B cell (primary cell): ENCODE measurements at regions not wholly inside any gene's neighbourhood (a gene's known extent, or its start where the extent isn't known, plus 50 kb on each side); places are given as distances from the start of the nearest gene placed in this dataset.

Source experiments
- ATAC-seq: fragments of 200-7000 bp; cut with Tn5 transposase; one replicate; pipeline ENCODE4 v1.10.0; 2021; ENCODE audit warnings: low read depth, mild to moderate bottlenecking, moderate number of reproducible peaks, moderate library complexity
- CTCF ChIA-PET: fragments of 350-600 bp; sonication (Branson Sonifier 250); formaldehyde crosslinking; loops from one replicate; lab custom pipeline; 2021; ENCODE audit warnings: antibody characterized with exemption, inconsistent platforms; lab: Charles Lee
- POLR2A ChIA-PET: fragments of 350-600 bp; sonication (Branson Sonifier 250); formaldehyde crosslinking; loops from one replicate; lab custom pipeline; 2021; ENCODE audit warnings: antibody characterized with exemption; lab: Charles Lee
- DNase-seq: peaks from one replicate; pipeline ENCODE4 v3.0.0; 2013
- H2AFZ ChIP-seq: 2 replicates; pipeline ENCODE4 v1.6.1; 2012; ENCODE audit warnings: mild to moderate bottlenecking, low read depth, low read length; ENCODE audit not compliant: insufficient read depth, poor library complexity, severe bottlenecking
- H3K27ac ChIP-seq, 2 donors: 1 replicate in 1 of 2; 2 replicates in 1 of 2; pipeline ENCODE4 v1.5.1; 2012 to 2013; ENCODE audit warnings: low read length in 2 of 2, mild to moderate bottlenecking in 2 of 2, moderate library complexity in 1 of 2
- H3K27me3 ChIP-seq, 4 experiments: fragments of 200-600 bp in 1 of 4; sonication (generic) in 1 of 4; replicated peaks in 1 of 4; 1 replicate in 2 of 4; 2 replicates in 2 of 4; pipeline versions ENCODE4 v1.6.1 to v1.7.0; 2013 to 2016; ENCODE audit warnings: low read length in 3 of 4, mild to moderate bottlenecking in 2 of 4, mixed read lengths in 1 of 4, moderate library complexity in 1 of 4; ENCODE audit not compliant: insufficient read depth in 4 of 4, control insufficient read depth in 3 of 4; ENCODE audit errors: control extremely low read depth in 1 of 4
- H3K36me3 ChIP-seq, 2 experiments: replicated peaks in 1 of 2; 1 replicate in 1 of 2; 2 replicates in 1 of 2; pipeline versions ENCODE4 v1.6.1 to v1.7.1; 2013; ENCODE audit warnings: low read length in 1 of 2; ENCODE audit not compliant: insufficient read depth in 2 of 2, control insufficient read depth in 1 of 2; ENCODE audit errors: control extremely low read depth in 1 of 2, extremely low read depth in 1 of 2
- H3K4me1 ChIP-seq, 2 donors: fragments of 200-600 bp in 1 of 2; sonication (generic) in 1 of 2; 1 replicate in 1 of 2; 2 replicates in 1 of 2; pipeline versions ENCODE4 v1.5.1 to v1.6.1; 2013 to 2017; ENCODE audit warnings: low read length in 2 of 2; ENCODE audit not compliant: control insufficient read depth in 2 of 2, insufficient read depth in 2 of 2
- H3K4me2 ChIP-seq: replicated peaks from 2 replicates; pipeline ENCODE3; 2012; ENCODE audit warnings: mild to moderate bottlenecking, low read depth, low read length; ENCODE audit not compliant: poor library complexity, severe bottlenecking
- H3K4me3 ChIP-seq, 5 experiments: fragments of 200-600 bp in 1 of 5; sonication (generic) in 1 of 5; 1 replicate in 3 of 5; 2 replicates in 2 of 5; pipeline versions ENCODE4 v1.5.1 to v1.7.0; 2011 to 2016; ENCODE audit warnings: low read length in 4 of 5, mild to moderate bottlenecking in 4 of 5, low read depth in 2 of 5, control low read depth in 1 of 5, moderate library complexity in 1 of 5; ENCODE audit not compliant: insufficient read depth in 1 of 5; ENCODE audit errors: control extremely low read depth in 1 of 5, extremely low read depth in 1 of 5
- H3K79me2 ChIP-seq: fragments of 200-600 bp; sonication (generic); one replicate; pipeline ENCODE4 v1.6.0; 2016; ENCODE audit warnings: low read length; ENCODE audit not compliant: control insufficient read depth, insufficient read depth
- H3K9ac ChIP-seq: fragments of 200-600 bp; sonication (generic); 2 replicates; pipeline ENCODE4 v1.6.1; 2017; ENCODE audit warnings: mild to moderate bottlenecking, low read length, moderate library complexity
- H3K9me3 ChIP-seq, 3 donors: one replicate each; pipeline versions ENCODE4 v1.6.1 to v1.7.1; 2013; ENCODE audit warnings: low read length in 2 of 3; ENCODE audit not compliant: control insufficient read depth in 2 of 3, insufficient read depth in 1 of 3; ENCODE audit errors: control extremely low read depth in 1 of 3
- H4K20me1 ChIP-seq: 2 replicates; pipeline ENCODE4 v1.6.0; 2012; ENCODE audit warnings: mild to moderate bottlenecking, low read length; ENCODE audit not compliant: insufficient read depth, control insufficient read depth, poor library complexity, severe bottlenecking
- H3K27ac Mint-ChIP-seq: one replicate; pipeline ENCODE4 v1.8.0; 2021; ENCODE audit warnings: mixed read lengths
- H3K27me3 Mint-ChIP-seq: one replicate; pipeline ENCODE4 v1.8.0; 2021; ENCODE audit warnings: mixed read lengths
- H3K4me1 Mint-ChIP-seq: one replicate; pipeline ENCODE4 v1.8.0; 2021; ENCODE audit warnings: mixed read lengths
- H3K4me3 Mint-ChIP-seq: one replicate; pipeline ENCODE4 v1.8.0; 2021; ENCODE audit warnings: mixed read lengths
- H3K9me3 Mint-ChIP-seq: one replicate; pipeline ENCODE4 v1.8.0; 2022; ENCODE audit warnings: mixed read lengths; ENCODE audit not compliant: insufficient read depth
- EZH2 ChIP-seq: IDR thresholded peaks from 2 replicates; pipeline ENCODE4 v1.6.1; 2012; ENCODE audit warnings: borderline replicate concordance, low read depth, mild to moderate bottlenecking, moderate library complexity, low read length; ENCODE audit not compliant: insufficient read depth, poor library complexity, severe bottlenecking
- WGBS: methylation state at CpG from one replicate; pipeline ENCODE4 v1.1.5; 2013; ENCODE audit warnings: missing lambda C conversion rate; ENCODE audit not compliant: insufficient coverage; 5-methylcytosine and 5-hydroxymethylcytosine counted together
- intact Hi-C: fragments of 100-400 bp; cut with micrococcal nuclease; formaldehyde crosslinking; loops from one replicate; pipeline ENCODE4 v1.10.0; 2022
- TF ChIP-seq, protein P1 (sequence below): fragments of 200-600 bp; IDR thresholded peaks from one replicate; pipeline ENCODE4 v1.8.0; 2022; ENCODE audit warnings: antibody characterized with exemption, mild to moderate bottlenecking

DNA sequence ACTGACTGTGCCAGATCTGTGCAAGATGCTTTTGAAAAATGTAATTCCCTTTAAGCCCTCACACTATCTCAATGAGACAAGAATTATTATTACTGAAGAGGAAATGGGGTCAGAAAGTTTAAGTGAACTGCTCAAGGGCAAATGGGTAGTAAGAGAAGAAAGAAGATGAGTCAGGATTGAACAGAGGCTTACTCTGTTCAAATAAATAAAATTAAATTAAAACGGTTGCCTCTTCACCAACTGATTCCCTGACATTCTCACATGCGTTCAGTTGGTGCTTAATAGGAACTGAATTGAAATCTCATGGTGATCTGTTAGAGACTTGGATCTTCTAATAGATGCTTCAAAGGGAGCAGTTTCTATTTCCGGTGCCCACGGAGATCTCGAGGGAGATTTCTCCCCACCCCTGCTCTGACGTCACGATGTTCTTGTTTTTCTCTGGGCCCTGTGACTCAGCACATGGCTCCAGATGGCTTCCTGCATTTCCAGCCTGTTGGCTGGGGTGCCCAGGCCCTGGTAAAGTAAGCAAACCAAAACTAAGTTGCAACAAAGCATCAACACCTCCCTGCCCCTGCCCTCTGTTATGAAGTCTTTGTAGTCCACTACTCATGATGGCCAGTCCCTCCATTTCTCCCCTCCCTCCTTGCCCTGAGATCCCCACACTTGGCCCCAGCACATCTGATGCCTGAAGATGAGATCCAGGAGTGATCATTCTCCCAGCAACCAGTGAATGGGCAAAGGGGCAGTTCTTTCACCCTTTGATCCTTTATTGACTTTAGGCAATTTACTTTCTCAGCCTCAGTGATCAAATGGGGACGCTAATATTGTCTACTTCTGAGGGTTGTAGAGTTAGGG lies 106.1 kb upstream of the CPEB4 start:
- Histone ChIP-seq H3K27ac (peak overlapping the region; percentile 56 to 68), H3K27me3 (no peaks in the 10 kb centered on the region), H4K20me1 (no peaks in the 10 kb centered on the region), H3K4me2 (peak overlapping the region; percentile 57), H2AFZ (peak overlapping the region; percentile 14), H3K4me3 (peak overlapping the region in 1 of 5 experiments; percentile 15), H3K4me1 (peaks cover 47 to 59% of the 10 kb centered on the region in 2 donors), H3K79me2 (no peaks in the 10 kb centered on the region), H3K9ac (no peak overlapping the region), H3K9me3 (peaks cover 0 to 4% (median 0%) of the 10 kb centered on the region in 3 donors), H3K36me3 (no peaks in the 10 kb centered on the region)
- Mint-ChIP-seq H3K27ac (peak overlapping the region; percentile 90), H3K9me3 (no peaks in the 10 kb centered on the region), H3K27me3 (no peaks in the 10 kb centered on the region), H3K4me3 (peak overlapping the region; percentile 69), H3K4me1 (peaks cover 63% of the 10 kb centered on the region)
- DNase-seq (peak; percentile 89), ATAC-seq (peak; percentile 79)
- ChIA-PET POLR2A (interaction anchor here (1.2 to 1.9 kb wide), 3 partner anchors 40 to 106 kb away, joined by 3 to 8 read pairs (median 5); partner anchors contain the start of gene CPEB4), CTCF (interaction anchor here (0.6 to 2.2 kb wide), 4 partner anchors 8 to 169 kb away, joined by 3 to 7 read pairs (median 3); partner anchors contain the start of gene CPEB4)
- WGBS: 0% methylated on average over 5 of the region's 8 CpGs
- intact Hi-C loops: loop anchor here (1.0 to 5.0 kb wide), 5 partner anchors 35 to 191 kb away; partner anchors contain the start of gene BOD1
- TF ChIP-seq, protein P1, sequence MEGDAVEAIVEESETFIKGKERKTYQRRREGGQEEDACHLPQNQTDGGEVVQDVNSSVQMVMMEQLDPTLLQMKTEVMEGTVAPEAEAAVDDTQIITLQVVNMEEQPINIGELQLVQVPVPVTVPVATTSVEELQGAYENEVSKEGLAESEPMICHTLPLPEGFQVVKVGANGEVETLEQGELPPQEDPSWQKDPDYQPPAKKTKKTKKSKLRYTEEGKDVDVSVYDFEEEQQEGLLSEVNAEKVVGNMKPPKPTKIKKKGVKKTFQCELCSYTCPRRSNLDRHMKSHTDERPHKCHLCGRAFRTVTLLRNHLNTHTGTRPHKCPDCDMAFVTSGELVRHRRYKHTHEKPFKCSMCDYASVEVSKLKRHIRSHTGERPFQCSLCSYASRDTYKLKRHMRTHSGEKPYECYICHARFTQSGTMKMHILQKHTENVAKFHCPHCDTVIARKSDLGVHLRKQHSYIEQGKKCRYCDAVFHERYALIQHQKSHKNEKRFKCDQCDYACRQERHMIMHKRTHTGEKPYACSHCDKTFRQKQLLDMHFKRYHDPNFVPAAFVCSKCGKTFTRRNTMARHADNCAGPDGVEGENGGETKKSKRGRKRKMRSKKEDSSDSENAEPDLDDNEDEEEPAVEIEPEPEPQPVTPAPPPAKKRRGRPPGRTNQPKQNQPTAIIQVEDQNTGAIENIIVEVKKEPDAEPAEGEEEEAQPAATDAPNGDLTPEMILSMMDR: no peak
- TF ChIP-seq EZH2: no peak
